ENCODE measurements at regions not wholly inside any gene's neighbourhood (a gene's known extent, or its start where the extent isn't known, plus 50 kb on each side); places are given as distances from the start of the nearest gene placed in this dataset.

- DNase-seq: no peak
Observed at GRCh38 chr6:104305206-104305605, 554.5 kb downstream of the HACE1 start.

GRCh38 chr6:104301951-104302350 is 557.8 kb downstream of the HACE1 start:
- DNase-seq: no peak

GRCh38 chr6:104286641-104287040 is 573.1 kb downstream of the HACE1 start:
- no peak for DNase-seq

GRCh38 chr6:104284872-104285271 is 574.8 kb downstream of the HACE1 start:
- DNase-seq: no peak

GRCh38 chr6:104282581-104282980 is 577.1 kb downstream of the HACE1 start:
- no peak for DNase-seq

GRCh38 chr6:104281370-104281769 is 578.3 kb downstream of the HACE1 start:
- peak in 2 of 3 donors; percentile 4 to 31 for DNase-seq

- DNase-seq: no peak
Observed at GRCh38 chr6:104268389-104268788, 591.3 kb downstream of the HACE1 start.

- DNase-seq: no peak
Observed at GRCh38 chr6:104266922-104267321, 592.8 kb downstream of the HACE1 start.

- no peak for DNase-seq
Observed at GRCh38 chr6:104256646-104257045, 603.1 kb downstream of the HACE1 start.

- DNase-seq: no peak
Observed at GRCh38 chr6:104253236-104253635, 606.5 kb downstream of the HACE1 start.

GRCh38 chr6:104252276-104252675 is 607.4 kb downstream of the HACE1 start:
- no peak for DNase-seq

GRCh38 chr6:104251651-104252050 is 608.1 kb downstream of the HACE1 start:
- DNase-seq: no peak

- no peak for DNase-seq
Observed at GRCh38 chr6:104240865-104241264, 618.9 kb downstream of the HACE1 start.

- no peak for DNase-seq
Observed at GRCh38 chr6:104239971-104240370, 619.7 kb downstream of the HACE1 start.

GRCh38 chr6:104229057-104229456 is 630.7 kb downstream of the HACE1 start:
- no peak for DNase-seq

- no peak for DNase-seq
Observed at GRCh38 chr6:104227508-104227907, 632.2 kb downstream of the HACE1 start.

GRCh38 chr6:104226790-104227446 is 632.8 kb downstream of the HACE1 start:
- DNase-seq: no peak

- no peak for DNase-seq
Observed at GRCh38 chr6:104218116-104218515, 641.6 kb downstream of the HACE1 start.

- DNase-seq: no peak
Observed at GRCh38 chr6:104214901-104215300, 644.8 kb downstream of the HACE1 start.

GRCh38 chr6:104212977-104213668 is 646.6 kb downstream of the HACE1 start:
- DNase-seq: no peak

- no peak for DNase-seq
Observed at GRCh38 chr6:104207635-104208034, 652.1 kb downstream of the HACE1 start.

GRCh38 chr6:104201557-104201956 is 658.2 kb downstream of the HACE1 start:
- no peak for DNase-seq

- no peak for DNase-seq
Observed at GRCh38 chr6:104187616-104188015, 672.1 kb downstream of the HACE1 start.

- DNase-seq: no peak
Observed at GRCh38 chr6:104186831-104187230, 672.9 kb downstream of the HACE1 start.

Measured in suppressor macrophage treated with lipopolysaccharide for 1 hour (primary cell).